Immature natural killer cell (primary cell): ENCODE measurements at regions not wholly inside any gene's neighbourhood (a gene's known extent, or its start where the extent isn't known, plus 50 kb on each side); places are given as distances from the start of the nearest gene placed in this dataset.

Experiments
- DNase-seq, 3 donors: peaks; one replicate each; pipeline ENCODE4 v3.0.0; 2022; ENCODE audit warnings: mixed read lengths in 1 of 3
- H3K27ac Mint-ChIP-seq, 6 donors: one replicate each; pipeline ENCODE4 v1.8.0; 2020; ENCODE audit warnings: mixed read lengths in 6 of 6, mild to moderate bottlenecking in 5 of 6, inconsistent platforms in 4 of 6, moderate library complexity in 3 of 6
- H3K27me3 Mint-ChIP-seq, 3 donors: one replicate each; pipeline ENCODE4 v1.8.0; 2020 to 2021; ENCODE audit warnings: low read depth in 3 of 3, mild to moderate bottlenecking in 3 of 3, mixed read lengths in 3 of 3, moderate library complexity in 3 of 3, inconsistent platforms in 1 of 3
- H3K36me3 Mint-ChIP-seq, 3 donors: one replicate each; pipeline ENCODE4 v1.8.0; 2020; ENCODE audit warnings: mixed read lengths in 3 of 3, inconsistent platforms in 2 of 3, mild to moderate bottlenecking in 2 of 3
- H3K4me1 Mint-ChIP-seq, 2 donors: one replicate each; pipeline ENCODE4 v1.8.0; 2020; ENCODE audit warnings: inconsistent platforms in 2 of 2, mild to moderate bottlenecking in 2 of 2, mixed read lengths in 2 of 2, moderate library complexity in 1 of 2
- H3K4me3 Mint-ChIP-seq, 5 donors: one replicate each; pipeline ENCODE4 v1.8.0; 2020; ENCODE audit warnings: mild to moderate bottlenecking in 5 of 5, mixed read lengths in 5 of 5, inconsistent platforms in 3 of 5, moderate library complexity in 3 of 5
- H3K9me3 Mint-ChIP-seq, 6 donors: one replicate each; pipeline ENCODE4 v1.8.0; 2020; ENCODE audit warnings: mild to moderate bottlenecking in 6 of 6, mixed read lengths in 6 of 6, inconsistent platforms in 4 of 6, moderate library complexity in 3 of 6

DNA sequence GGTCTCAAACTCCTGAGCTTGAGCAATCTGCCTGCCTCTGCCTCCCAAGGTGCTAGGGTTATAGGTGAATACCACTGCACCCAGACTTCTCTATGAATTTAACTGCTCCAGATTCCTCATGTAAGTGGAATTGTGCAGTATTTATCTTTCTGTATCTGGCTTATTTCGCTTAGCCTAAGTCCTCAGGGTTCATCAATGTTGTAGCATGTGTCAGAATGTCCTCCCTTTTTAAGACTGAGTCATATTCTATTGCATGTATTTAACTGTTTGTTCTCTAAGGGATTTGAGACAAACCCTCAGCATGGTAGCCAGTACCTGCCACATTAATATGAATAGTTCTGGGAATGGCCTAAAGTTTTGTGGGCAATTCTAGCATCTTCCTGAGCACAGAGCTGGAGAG, 53.9 kb upstream of the TUT7 start:
- H3K4me1 Mint-ChIP-seq = no peaks in the 10 kb centered on the region
- H3K4me3 Mint-ChIP-seq = no peak overlapping the region
- no peak overlapping the region for H3K27ac Mint-ChIP-seq
- H3K36me3 Mint-ChIP-seq = no peaks in the 10 kb centered on the region
- no peaks in the 10 kb centered on the region for H3K9me3 Mint-ChIP-seq
- DNase-seq = no peak
- H3K27me3 Mint-ChIP-seq = peaks cover 2 to 8% (median 6%) of the 10 kb centered on the region in 3 donors

DNA sequence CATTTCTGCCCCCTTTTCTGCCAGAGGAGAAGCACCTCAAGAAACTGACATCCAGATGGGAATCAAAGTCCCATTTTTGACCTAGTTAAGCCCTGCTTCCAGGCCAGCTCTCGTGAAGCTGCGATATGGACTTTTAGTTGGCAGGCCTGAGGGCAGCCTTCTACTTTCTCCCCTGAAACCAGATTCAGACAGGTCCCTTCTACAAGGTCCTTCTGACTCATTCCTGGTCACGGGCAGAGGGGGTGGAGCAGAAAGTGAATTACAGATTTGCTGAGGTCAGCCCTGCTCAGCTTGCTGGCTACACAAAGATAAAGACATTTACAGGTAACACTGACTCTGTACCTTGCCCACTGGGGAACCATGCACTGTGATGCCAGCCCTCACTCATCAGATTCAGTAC, 52.8 kb upstream of the TUT7 start:
- Mint-ChIP-seq H3K4me1 (peaks cover 0 to 2% of the 10 kb centered on the region in 2 donors), H3K36me3 (no peaks in the 10 kb centered on the region), H3K9me3 (no peaks in the 10 kb centered on the region), H3K27ac (no peak overlapping the region), H3K27me3 (peaks cover 2 to 7% (median 2%) of the 10 kb centered on the region in 3 donors), H3K4me3 (no peak overlapping the region)
- no peak for DNase-seq

DNA sequence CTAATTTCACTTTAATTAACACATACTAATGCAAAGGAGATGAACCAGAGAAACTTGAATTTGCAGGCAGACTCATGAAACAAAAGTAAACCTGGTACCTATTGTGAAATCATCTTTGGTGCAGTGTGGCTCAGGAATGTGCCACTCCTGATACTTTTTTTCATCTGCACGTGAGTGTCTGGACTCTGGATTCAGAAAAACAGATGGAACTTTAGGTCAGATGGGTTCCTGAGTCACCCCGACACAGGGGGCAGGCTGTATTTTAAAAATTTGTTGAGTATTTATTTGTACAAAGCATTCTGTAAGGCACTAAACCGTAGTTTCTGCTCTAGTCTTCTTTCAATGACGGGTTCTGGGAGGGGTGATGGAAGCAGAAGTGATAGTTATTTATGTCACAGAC, 52.2 kb upstream of the TUT7 start:
- Mint-ChIP-seq H3K9me3 (no peaks in the 10 kb centered on the region), H3K27ac (no peak overlapping the region), H3K27me3 (peaks cover 2 to 7% (median 2%) of the 10 kb centered on the region in 3 donors), H3K4me1 (peaks cover 0 to 2% of the 10 kb centered on the region in 2 donors), H3K36me3 (no peaks in the 10 kb centered on the region), H3K4me3 (no peak overlapping the region)
- no peak for DNase-seq

DNA sequence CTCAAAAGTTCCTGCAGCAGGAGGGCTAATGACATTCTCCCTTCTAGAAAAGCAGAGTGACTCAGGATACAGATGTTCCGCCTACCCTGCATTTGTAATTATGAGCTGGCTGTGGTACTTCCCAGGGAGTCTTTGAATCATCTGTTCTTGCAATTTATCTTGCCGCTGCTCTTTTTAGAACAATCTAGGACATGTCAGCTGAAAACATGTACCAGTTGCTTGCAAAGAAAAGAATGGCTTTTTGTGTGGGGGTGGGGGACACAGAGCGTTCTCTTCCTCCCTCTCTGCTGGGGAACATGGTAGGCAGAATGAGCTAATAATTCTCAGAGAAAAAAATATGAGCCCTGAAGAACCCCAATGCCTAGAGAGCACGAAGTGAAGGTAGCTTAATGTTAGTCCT, 51.7 kb upstream of the TUT7 start:
- no peak overlapping the region for H3K4me3 Mint-ChIP-seq
- peaks cover 2 to 7% (median 2%) of the 10 kb centered on the region in 3 donors for H3K27me3 Mint-ChIP-seq
- no peak for DNase-seq
- no peaks in the 10 kb centered on the region for H3K9me3 Mint-ChIP-seq
- H3K36me3 Mint-ChIP-seq = no peaks in the 10 kb centered on the region
- peaks cover 0 to 2% of the 10 kb centered on the region in 2 donors for H3K4me1 Mint-ChIP-seq
- H3K27ac Mint-ChIP-seq = no peak overlapping the region

DNA sequence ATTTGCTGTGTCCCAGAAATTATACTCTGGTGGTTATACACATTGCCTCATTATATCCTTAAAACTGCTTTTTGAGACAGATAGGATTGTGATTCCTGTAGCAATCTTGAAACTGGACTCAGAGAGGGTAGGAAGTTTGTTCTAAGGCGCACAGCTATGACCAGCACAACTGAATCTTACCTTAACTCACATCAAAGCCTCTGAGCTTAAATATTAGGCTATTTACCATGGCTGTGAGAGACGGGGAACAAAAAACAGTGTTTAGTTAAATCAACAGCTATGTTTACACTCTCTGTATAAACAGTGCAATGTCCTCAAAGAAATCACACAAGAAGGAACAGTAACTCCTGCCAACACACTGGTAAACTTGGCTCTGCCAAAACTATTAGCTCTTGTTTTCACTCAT, 50.9 kb upstream of the TUT7 start:
- Mint-ChIP-seq H3K27me3 (peaks cover 2 to 7% (median 2%) of the 10 kb centered on the region in 3 donors), H3K4me3 (no peak overlapping the region), H3K9me3 (no peaks in the 10 kb centered on the region), H3K36me3 (no peaks in the 10 kb centered on the region), H3K4me1 (peaks cover 0 to 2% of the 10 kb centered on the region in 2 donors), H3K27ac (no peak overlapping the region)
- no peak for DNase-seq
